GM23248 (cell line): ENCODE measurements at regions not wholly inside any gene's neighbourhood (a gene's known extent, or its start where the extent isn't known, plus 50 kb on each side); places are given as distances from the start of the nearest gene placed in this dataset.

Source experiments
- DNase-seq: peaks from one replicate; pipeline ENCODE4 v3.0.0-alpha.2; 2015
- H2AFZ ChIP-seq: fragments of 200-600 bp; sonication (generic); 2 replicates; pipeline ENCODE4 v1.6.1; 2016; ENCODE audit warnings: antibody characterized with exemption
- H3F3A ChIP-seq: fragments of 200-600 bp; sonication (generic); 2 replicates; pipeline ENCODE4 v1.6.1; 2016; ENCODE audit warnings: mild to moderate bottlenecking, antibody characterized with exemption, mixed run types; ENCODE audit not compliant: insufficient read depth
- H3K27ac ChIP-seq: fragments of 200-600 bp; sonication (generic); 2 replicates; pipeline ENCODE4 v1.5.1; 2016; ENCODE audit warnings: mild to moderate bottlenecking
- H3K27me3 ChIP-seq: fragments of 200-600 bp; sonication (generic); replicated peaks from 2 replicates; pipeline ENCODE4 v1.6.1; 2016; ENCODE audit warnings: mild to moderate bottlenecking; ENCODE audit not compliant: insufficient read depth
- H3K36me3 ChIP-seq: fragments of 200-600 bp; sonication (generic); 2 replicates; pipeline ENCODE4 v1.6.1; 2016; ENCODE audit warnings: low read depth, mild to moderate bottlenecking
- H3K4me1 ChIP-seq: fragments of 200-600 bp; sonication (generic); 2 replicates; pipeline ENCODE4 v1.6.1; 2016; ENCODE audit warnings: mild to moderate bottlenecking; ENCODE audit not compliant: insufficient read depth
- H3K4me2 ChIP-seq: fragments of 200-600 bp; sonication (generic); one replicate; pipeline ENCODE4 v1.6.1; 2016; ENCODE audit warnings: mild to moderate bottlenecking; ENCODE audit not compliant: unreplicated experiment
- H3K4me3 ChIP-seq: fragments of 200-600 bp; sonication (generic); 2 replicates; pipeline ENCODE4 v1.5.1; 2016; ENCODE audit warnings: mild to moderate bottlenecking
- H3K79me2 ChIP-seq: fragments of 200-600 bp; sonication (generic); 2 replicates; pipeline ENCODE4 v1.6.1; 2016; ENCODE audit warnings: mild to moderate bottlenecking; ENCODE audit not compliant: insufficient read depth
- H3K9ac ChIP-seq: fragments of 200-600 bp; sonication (generic); 2 replicates; pipeline ENCODE4 v1.6.1; 2016; ENCODE audit warnings: mild to moderate bottlenecking
- H3K9me2 ChIP-seq: fragments of 200-600 bp; sonication (generic); 2 replicates; pipeline ENCODE4 v1.6.1; 2016; ENCODE audit warnings: mixed run types, mild to moderate bottlenecking, moderate library complexity; ENCODE audit not compliant: insufficient read depth
- H3K9me3 ChIP-seq: fragments of 200-600 bp; sonication (generic); one replicate; pipeline ENCODE4 v1.6.1; 2017; ENCODE audit warnings: low read depth
- H4K20me1 ChIP-seq: fragments of 200-600 bp; sonication (generic); 2 replicates; pipeline ENCODE4 v1.6.0; 2016; ENCODE audit not compliant: insufficient read depth
- EZH2 ChIP-seq: fragments of 200-600 bp; sonication (generic); IDR thresholded peaks from 2 replicates; pipeline ENCODE4 v1.6.1; 2018; ENCODE audit warnings: antibody characterized with exemption, mild to moderate bottlenecking; ENCODE audit not compliant: insufficient read depth, poor library complexity, severe bottlenecking
- EZH2phosphoT487 ChIP-seq: fragments of 200-600 bp; sonication (generic); IDR thresholded peaks from 2 replicates; pipeline ENCODE4 v1.6.1; 2018; ENCODE audit warnings: antibody characterized with exemption, moderate library complexity, mild to moderate bottlenecking, low read depth; ENCODE audit not compliant: insufficient read depth
- WGBS, 2 experiments: methylation state at CpG; one replicate each; pipeline ENCODE4 v1.1.6; 2015 to 2017; ENCODE audit warnings: low lambda C conversion rate in 2 of 2, low coverage in 1 of 2; ENCODE audit errors: missing lambda C conversion rate in 2 of 2; 5-methylcytosine and 5-hydroxymethylcytosine counted together
- in situ Hi-C: fragments of 300-500 bp; cut with MboI; formaldehyde crosslinking; loops from 2 replicates; pipeline ENCODE4 v1.15.0; 2020

DNA sequence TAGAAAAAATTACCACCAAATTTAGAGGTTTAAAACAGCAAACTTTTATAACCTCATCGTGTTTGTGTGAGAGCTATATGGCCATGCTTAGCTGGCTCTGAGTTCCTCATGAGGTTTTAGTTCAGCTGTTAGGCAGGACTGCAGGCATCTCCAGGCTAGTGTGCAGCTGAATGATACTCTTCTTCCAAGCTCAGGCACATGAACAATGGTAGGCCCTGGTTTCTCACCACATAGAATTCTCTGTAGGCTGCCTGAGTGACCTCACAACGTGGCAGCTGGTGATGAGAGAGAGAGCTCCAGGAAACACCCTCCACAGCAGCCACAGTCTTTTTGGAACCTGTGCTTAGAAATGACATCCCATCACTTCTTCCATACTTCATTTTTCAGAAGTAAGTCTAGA is 540.6 kb upstream of the MIR17HG start:
- H3K27ac ChIP-seq: no peak overlapping the region
- no peak overlapping the region for H3K4me3 ChIP-seq
- no peaks in the 10 kb centered on the region for H3K4me1 ChIP-seq
- WGBS, 2 experiments: 41 to 48% methylated on average over 2 of the region's 2 CpGs
- peak overlapping the region; percentile 30; the same call in 1 of the 2 replicates for H2AFZ ChIP-seq
- no peaks in the 10 kb centered on the region for H4K20me1 ChIP-seq
- in situ Hi-C loops: no loop called here
- no peak overlapping the region for H3K9ac ChIP-seq
- TF ChIP-seq EZH2phosphoT487 (no peak), EZH2 (no peak)
- no peaks in the 10 kb centered on the region for H3K27me3 ChIP-seq
- H3K9me3 ChIP-seq: no peaks in the 10 kb centered on the region
- no peak for DNase-seq
- H3K9me2 ChIP-seq: no peaks in the 10 kb centered on the region
- H3K79me2 ChIP-seq: no peaks in the 10 kb centered on the region
- no peak overlapping the region for H3K4me2 ChIP-seq
- no peaks in the 10 kb centered on the region for H3F3A ChIP-seq
- no peaks in the 10 kb centered on the region for H3K36me3 ChIP-seq

DNA sequence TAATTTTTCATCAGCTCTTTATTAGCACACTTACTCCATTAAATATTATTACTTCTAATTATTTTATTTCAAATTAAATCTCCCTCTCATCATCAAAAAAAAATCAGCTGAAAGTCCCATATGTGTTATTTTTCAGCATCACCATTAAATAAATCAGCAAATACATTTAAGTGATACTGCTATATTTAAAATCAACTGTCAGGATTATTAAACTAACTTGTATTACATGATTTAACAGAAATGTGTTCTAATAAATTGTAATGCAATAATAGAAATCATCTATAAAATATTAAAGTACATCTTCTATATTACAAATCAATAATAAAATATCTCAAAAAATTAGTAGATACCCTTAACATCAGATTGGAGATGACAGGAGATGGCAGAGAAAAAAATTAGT is 538.6 kb upstream of the MIR17HG start:
- H3K4me1 ChIP-seq: no peaks in the 10 kb centered on the region
- no peak overlapping the region for H3K27ac ChIP-seq
- H3K4me3 ChIP-seq: no peak overlapping the region
- in situ Hi-C loops: no loop called here
- H3K79me2 ChIP-seq: no peaks in the 10 kb centered on the region
- H4K20me1 ChIP-seq: no peaks in the 10 kb centered on the region
- H2AFZ ChIP-seq: no peak overlapping the region
- DNase-seq: no peak
- H3K27me3 ChIP-seq: no peaks in the 10 kb centered on the region
- no peaks in the 10 kb centered on the region for H3F3A ChIP-seq
- H3K9me2 ChIP-seq: no peaks in the 10 kb centered on the region
- no peaks in the 10 kb centered on the region for H3K36me3 ChIP-seq
- H3K9me3 ChIP-seq: no peaks in the 10 kb centered on the region
- no peak for TF ChIP-seq EZH2phosphoT487
- TF ChIP-seq EZH2: no peak
- no peak overlapping the region for H3K4me2 ChIP-seq
- H3K9ac ChIP-seq: no peak overlapping the region

DNA sequence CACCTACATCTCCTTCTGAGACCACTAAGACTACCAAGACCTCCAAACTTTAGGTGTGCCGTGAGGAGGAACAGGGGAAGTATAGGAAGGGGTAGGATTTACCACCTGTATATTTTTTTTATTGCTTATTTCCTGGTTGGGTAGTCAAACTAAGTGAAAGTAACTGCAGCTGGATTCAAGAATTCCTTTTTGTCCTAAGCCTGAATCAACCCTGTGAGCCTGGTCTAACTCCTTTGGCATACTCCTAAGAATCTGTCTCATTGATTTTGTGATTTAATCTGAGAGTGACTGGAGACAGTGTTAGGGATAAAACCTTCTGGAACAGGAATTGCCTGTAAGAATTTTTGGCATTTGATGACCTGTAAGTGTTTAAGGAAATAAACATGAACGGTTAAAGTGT is 523.5 kb upstream of the MIR17HG start:
- Histone ChIP-seq H3K27me3 (no peaks in the 10 kb centered on the region), H3K4me2 (no peak overlapping the region), H3K4me1 (peaks cover 9% of the 10 kb centered on the region; the same call in 1 of the 2 replicates), H2AFZ (no peak overlapping the region), H3K4me3 (no peak overlapping the region), H3K79me2 (no peaks in the 10 kb centered on the region), H3F3A (no peaks in the 10 kb centered on the region), H4K20me1 (no peaks in the 10 kb centered on the region), H3K9me2 (no peaks in the 10 kb centered on the region), H3K9ac (no peak overlapping the region), H3K27ac (no peak overlapping the region), H3K9me3 (no peaks in the 10 kb centered on the region), H3K36me3 (no peaks in the 10 kb centered on the region)
- no peak for TF ChIP-seq EZH2
- TF ChIP-seq EZH2phosphoT487: no peak
- in situ Hi-C loops: no loop called here
- 23 to 26% methylated on average over 2 of the region's 2 CpGs for WGBS, 2 experiments
- peak; percentile 3 for DNase-seq

DNA sequence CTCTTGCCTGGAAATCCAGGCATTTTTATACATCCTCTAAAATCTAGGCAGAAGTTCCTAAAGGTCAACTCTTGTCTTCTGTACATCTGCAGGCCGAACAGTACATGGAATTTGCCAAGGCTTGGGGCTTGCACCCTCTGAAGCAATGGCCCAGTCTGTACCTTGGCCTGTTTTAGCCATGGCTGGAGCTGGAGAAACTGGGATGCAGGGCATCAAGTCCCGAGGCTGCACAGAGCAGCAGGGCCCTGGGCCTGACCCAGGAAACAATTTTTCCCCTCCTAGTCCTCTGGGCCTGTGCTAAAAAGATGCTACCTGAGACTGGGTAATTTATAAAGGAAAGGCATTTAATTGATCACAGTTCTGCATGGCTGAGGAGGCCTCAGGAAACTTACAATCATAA is 520.8 kb upstream of the MIR17HG start:
- WGBS, 2 experiments: 56 to 65% methylated on average over 2 of the region's 2 CpGs
- peaks cover 16% of the 10 kb centered on the region for H3K4me1 ChIP-seq
- no peak overlapping the region for H3K4me2 ChIP-seq
- no peak overlapping the region for H3K27ac ChIP-seq
- no peaks in the 10 kb centered on the region for H3K27me3 ChIP-seq
- no peaks in the 10 kb centered on the region for H3K36me3 ChIP-seq
- no peaks in the 10 kb centered on the region for H3K9me2 ChIP-seq
- H3K9me3 ChIP-seq: no peaks in the 10 kb centered on the region
- peaks cover 12% of the 10 kb centered on the region for H3F3A ChIP-seq
- H3K4me3 ChIP-seq: no peak overlapping the region
- H4K20me1 ChIP-seq: no peaks in the 10 kb centered on the region
- H3K79me2 ChIP-seq: no peaks in the 10 kb centered on the region
- no peak overlapping the region for H3K9ac ChIP-seq
- DNase-seq: no peak
- in situ Hi-C loops: no loop called here
- TF ChIP-seq EZH2phosphoT487 (no peak), EZH2 (no peak)
- no peak overlapping the region for H2AFZ ChIP-seq

DNA sequence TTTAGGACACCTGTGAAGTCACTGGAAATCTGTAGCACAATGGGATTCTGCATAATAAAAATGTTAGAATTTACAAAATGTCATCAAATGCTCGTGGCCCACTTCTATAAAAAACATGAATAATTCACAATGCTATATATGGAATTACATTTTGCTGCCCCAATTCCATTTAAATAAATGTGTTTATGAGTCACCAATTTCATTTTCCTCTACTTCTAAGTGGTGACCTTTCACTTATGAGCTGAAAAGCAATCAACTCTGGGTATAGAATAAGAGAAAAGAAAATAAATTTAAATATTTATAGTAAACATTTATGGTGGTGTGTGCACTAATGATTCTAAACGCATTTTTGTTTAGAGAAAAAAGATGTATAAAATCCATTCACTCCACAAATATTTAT is 516.7 kb upstream of the MIR17HG start:
- peak; percentile 46 for DNase-seq
- no peaks in the 10 kb centered on the region for H3K27me3 ChIP-seq
- H3K9ac ChIP-seq: no peak overlapping the region
- H3K36me3 ChIP-seq: no peaks in the 10 kb centered on the region
- in situ Hi-C loops: no loop called here
- H3K27ac ChIP-seq: no peak overlapping the region
- TF ChIP-seq EZH2 (no peak), EZH2phosphoT487 (no peak)
- no peaks in the 10 kb centered on the region for H3K9me3 ChIP-seq
- 8 to 10% methylated on average over 2 of the region's 2 CpGs for WGBS, 2 experiments
- peak overlapping the region; percentile 46 for H2AFZ ChIP-seq
- peaks cover 12% of the 10 kb centered on the region for H3F3A ChIP-seq
- no peaks in the 10 kb centered on the region for H4K20me1 ChIP-seq
- H3K4me3 ChIP-seq: peak overlapping the region; percentile 1; the same call in 1 of the 2 replicates
- H3K9me2 ChIP-seq: no peaks in the 10 kb centered on the region; the same call in 1 of the 2 replicates
- H3K4me2 ChIP-seq: peak overlapping the region; percentile 8
- no peaks in the 10 kb centered on the region for H3K79me2 ChIP-seq
- peaks cover 16% of the 10 kb centered on the region for H3K4me1 ChIP-seq
